ENCODE measurements at regions not wholly inside any gene's neighbourhood (a gene's known extent, or its start where the extent isn't known, plus 50 kb on each side); places are given as distances from the start of the nearest gene placed in this dataset.

GRCh38 chr11:15494740-15495139 lies 380.0 kb downstream of the INSC start:
- TF ChIP-seq, protein P1, sequence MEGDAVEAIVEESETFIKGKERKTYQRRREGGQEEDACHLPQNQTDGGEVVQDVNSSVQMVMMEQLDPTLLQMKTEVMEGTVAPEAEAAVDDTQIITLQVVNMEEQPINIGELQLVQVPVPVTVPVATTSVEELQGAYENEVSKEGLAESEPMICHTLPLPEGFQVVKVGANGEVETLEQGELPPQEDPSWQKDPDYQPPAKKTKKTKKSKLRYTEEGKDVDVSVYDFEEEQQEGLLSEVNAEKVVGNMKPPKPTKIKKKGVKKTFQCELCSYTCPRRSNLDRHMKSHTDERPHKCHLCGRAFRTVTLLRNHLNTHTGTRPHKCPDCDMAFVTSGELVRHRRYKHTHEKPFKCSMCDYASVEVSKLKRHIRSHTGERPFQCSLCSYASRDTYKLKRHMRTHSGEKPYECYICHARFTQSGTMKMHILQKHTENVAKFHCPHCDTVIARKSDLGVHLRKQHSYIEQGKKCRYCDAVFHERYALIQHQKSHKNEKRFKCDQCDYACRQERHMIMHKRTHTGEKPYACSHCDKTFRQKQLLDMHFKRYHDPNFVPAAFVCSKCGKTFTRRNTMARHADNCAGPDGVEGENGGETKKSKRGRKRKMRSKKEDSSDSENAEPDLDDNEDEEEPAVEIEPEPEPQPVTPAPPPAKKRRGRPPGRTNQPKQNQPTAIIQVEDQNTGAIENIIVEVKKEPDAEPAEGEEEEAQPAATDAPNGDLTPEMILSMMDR (IDR thresholded peaks at IDR 0.05): no peak
- TF ChIP-seq POLR2A (IDR thresholded peaks at IDR 0.05): no peak
